Adrenal gland (tissue), 5 donors: ENCODE measurements at regions not wholly inside any gene's neighbourhood (a gene's known extent, or its start where the extent isn't known, plus 50 kb on each side); places are given as distances from the start of the nearest gene placed in this dataset.

Source experiments
- POLR2A ChIP-seq, 2 donors: fragments of 450-650 bp; IDR thresholded peaks; one replicate each; pipeline ENCODE4 v1.6.1; 2017; ENCODE audit warnings: antibody characterized with exemption in 2 of 2, mild to moderate bottlenecking in 2 of 2, moderate library complexity in 1 of 2
- TF ChIP-seq, protein P1 (sequence below), 6 experiments: fragments of 450-650 bp in 4 of 6; fragments of 200-600 bp in 2 of 6; sonication (generic) in 1 of 6; IDR thresholded peaks; 1 replicate in 5 of 6; 2 replicates in 1 of 6; pipeline versions ENCODE4 v1.5.1 to v1.8.0; 2016 to 2021; ENCODE audit warnings: antibody characterized with exemption in 6 of 6, mild to moderate bottlenecking in 2 of 6, moderate library complexity in 1 of 6
- donor health status: DM: no; HTN: no; CAD: no.

DNA sequence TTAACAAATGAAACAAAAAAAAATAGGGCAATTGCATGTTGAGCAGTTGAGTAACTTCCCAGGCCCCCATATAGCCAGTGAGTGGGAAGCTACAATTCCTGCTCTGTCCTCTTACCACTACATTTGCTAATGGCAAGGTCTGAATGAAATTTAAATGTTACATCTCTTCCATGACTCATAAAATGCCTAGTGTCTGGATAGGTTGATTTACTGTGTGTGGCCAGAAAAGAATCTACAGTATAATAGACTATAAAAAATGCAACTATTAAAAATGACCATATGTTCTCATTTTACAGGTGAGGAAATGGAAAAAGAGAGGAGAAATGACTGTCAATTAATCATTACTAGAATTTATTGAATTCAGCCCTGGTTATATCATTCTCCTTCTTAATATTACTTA lies 1199.3 kb downstream of the CDH11 start:
- TF ChIP-seq, protein P1, sequence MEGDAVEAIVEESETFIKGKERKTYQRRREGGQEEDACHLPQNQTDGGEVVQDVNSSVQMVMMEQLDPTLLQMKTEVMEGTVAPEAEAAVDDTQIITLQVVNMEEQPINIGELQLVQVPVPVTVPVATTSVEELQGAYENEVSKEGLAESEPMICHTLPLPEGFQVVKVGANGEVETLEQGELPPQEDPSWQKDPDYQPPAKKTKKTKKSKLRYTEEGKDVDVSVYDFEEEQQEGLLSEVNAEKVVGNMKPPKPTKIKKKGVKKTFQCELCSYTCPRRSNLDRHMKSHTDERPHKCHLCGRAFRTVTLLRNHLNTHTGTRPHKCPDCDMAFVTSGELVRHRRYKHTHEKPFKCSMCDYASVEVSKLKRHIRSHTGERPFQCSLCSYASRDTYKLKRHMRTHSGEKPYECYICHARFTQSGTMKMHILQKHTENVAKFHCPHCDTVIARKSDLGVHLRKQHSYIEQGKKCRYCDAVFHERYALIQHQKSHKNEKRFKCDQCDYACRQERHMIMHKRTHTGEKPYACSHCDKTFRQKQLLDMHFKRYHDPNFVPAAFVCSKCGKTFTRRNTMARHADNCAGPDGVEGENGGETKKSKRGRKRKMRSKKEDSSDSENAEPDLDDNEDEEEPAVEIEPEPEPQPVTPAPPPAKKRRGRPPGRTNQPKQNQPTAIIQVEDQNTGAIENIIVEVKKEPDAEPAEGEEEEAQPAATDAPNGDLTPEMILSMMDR (IDR thresholded peaks at IDR 0.05): no peak
- TF ChIP-seq POLR2A (IDR thresholded peaks at IDR 0.05): no peak
